ENCODE measurements at regions not wholly inside any gene's neighbourhood (a gene's known extent, or its start where the extent isn't known, plus 50 kb on each side); places are given as distances from the start of the nearest gene placed in this dataset.

DNA sequence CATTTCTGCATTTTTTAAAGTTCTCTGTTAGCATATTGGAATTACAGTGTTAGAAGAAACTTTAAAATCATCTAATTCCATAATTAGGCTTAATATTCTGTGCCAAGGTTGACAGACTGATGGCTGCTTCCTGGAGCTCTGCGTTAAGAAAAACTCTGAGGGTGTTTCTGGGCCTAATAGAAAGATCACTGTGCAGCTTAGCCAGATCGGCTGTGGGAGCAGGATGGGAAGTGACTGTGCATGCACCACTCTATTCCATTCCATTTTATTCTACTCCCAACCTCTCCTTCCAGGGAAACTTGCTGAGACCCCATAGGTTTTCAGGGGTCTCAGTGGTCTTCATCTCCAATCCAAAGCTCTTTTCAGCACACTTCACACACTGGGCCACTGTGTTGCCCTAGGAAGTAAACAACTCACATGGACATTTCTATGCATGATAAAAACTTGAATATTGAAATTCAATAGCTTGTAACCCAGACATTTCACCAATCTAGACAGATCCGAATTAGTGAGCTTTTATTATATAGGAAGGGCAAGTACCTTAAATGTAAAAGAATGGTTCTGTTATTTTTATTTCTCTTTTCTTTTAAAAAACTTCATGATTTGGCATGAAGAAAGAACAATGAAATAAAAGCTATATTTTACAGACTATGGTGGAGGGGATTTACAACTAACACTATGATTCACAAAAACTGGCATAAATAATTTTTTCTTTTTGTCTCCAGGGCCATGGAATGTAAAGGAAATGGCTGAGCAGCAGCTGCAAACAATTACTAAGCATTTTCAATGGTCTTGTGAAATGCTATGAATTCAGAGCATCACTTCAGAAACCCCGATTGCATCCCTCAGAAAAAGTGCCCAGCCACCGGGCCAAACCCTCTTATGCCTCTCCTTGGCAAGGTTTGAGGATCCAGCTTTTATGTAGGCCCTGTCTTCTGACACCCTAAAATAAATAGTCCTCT lies 51.4 kb upstream of the DAB2 start:
- TF ChIP-seq, protein P1, sequence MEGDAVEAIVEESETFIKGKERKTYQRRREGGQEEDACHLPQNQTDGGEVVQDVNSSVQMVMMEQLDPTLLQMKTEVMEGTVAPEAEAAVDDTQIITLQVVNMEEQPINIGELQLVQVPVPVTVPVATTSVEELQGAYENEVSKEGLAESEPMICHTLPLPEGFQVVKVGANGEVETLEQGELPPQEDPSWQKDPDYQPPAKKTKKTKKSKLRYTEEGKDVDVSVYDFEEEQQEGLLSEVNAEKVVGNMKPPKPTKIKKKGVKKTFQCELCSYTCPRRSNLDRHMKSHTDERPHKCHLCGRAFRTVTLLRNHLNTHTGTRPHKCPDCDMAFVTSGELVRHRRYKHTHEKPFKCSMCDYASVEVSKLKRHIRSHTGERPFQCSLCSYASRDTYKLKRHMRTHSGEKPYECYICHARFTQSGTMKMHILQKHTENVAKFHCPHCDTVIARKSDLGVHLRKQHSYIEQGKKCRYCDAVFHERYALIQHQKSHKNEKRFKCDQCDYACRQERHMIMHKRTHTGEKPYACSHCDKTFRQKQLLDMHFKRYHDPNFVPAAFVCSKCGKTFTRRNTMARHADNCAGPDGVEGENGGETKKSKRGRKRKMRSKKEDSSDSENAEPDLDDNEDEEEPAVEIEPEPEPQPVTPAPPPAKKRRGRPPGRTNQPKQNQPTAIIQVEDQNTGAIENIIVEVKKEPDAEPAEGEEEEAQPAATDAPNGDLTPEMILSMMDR (IDR thresholded peaks at IDR 0.05), result no peak
- TF ChIP-seq POLR2A (IDR thresholded peaks at IDR 0.05), result no peak

Measured in heart left ventricle (tissue), 13 donors.